Panc1 (cell line): ENCODE measurements at regions not wholly inside any gene's neighbourhood (a gene's known extent, or its start where the extent isn't known, plus 50 kb on each side); places are given as distances from the start of the nearest gene placed in this dataset.

Source experiments
- ATAC-seq: fragments of 200-7000 bp; cut with Tn5 transposase; 2 replicates; pipeline ENCODE4 v1.9.1; 2020; ENCODE audit warnings: mild to moderate bottlenecking, moderate library complexity
- BruUV-seq: library from RNA; stranded (reverse); fragments of 400-500 nt; replicated peaks from 2 replicates; lab custom pipeline; 2021; lab: Mats Ljungman, UMichigan
- CTCF ChIA-PET: fragments of 300-600 bp; sonication (Branson Sonifier 250); formaldehyde crosslinking; loops from one replicate; lab custom pipeline; 2022; ENCODE audit warnings: antibody characterized with exemption; lab: Charles Lee
- POLR2A ChIA-PET: fragments of 300-600 bp; sonication (Branson Sonifier 250); formaldehyde crosslinking; loops from one replicate; lab custom pipeline; 2022; ENCODE audit warnings: antibody characterized with exemption; lab: Charles Lee
- DNase-seq: peaks from one replicate; pipeline ENCODE4 v3.0.0-alpha.2; 2010; ENCODE audit warnings: low read depth, low spot score
- H3K27ac ChIP-seq: 2 replicates; pipeline ENCODE4 v1.5.1; 2011; ENCODE audit warnings: mild to moderate bottlenecking, low read length, inconsistent platforms
- H3K27me3 ChIP-seq: fragments of 200-500 bp; sonication (Bioruptor generic); 2 replicates; pipeline ENCODE4 v1.6.0; 2014; ENCODE audit warnings: low read length, inconsistent platforms; ENCODE audit not compliant: control insufficient read depth, insufficient read depth
- H3K36me3 ChIP-seq: fragments of 200-500 bp; sonication (Bioruptor generic); 2 replicates; pipeline ENCODE4 v1.5.1; 2014; ENCODE audit warnings: inconsistent platforms, mild to moderate bottlenecking, low read length, moderate library complexity; ENCODE audit not compliant: control insufficient read depth, insufficient read depth
- H3K4me1 ChIP-seq: 2 replicates; pipeline ENCODE4 v1.5.1; 2011; ENCODE audit warnings: inconsistent platforms, mild to moderate bottlenecking, low read length, moderate library complexity; ENCODE audit not compliant: control insufficient read depth, insufficient read depth
- H3K4me3 ChIP-seq, 2 experiments: 2 replicates each; pipeline ENCODE4 v1.5.1; 2011 to 2012; ENCODE audit warnings: low read depth in 2 of 2, low read length in 2 of 2, mild to moderate bottlenecking in 2 of 2, inconsistent platforms in 1 of 2, moderate library complexity in 1 of 2
- H3K9me3 ChIP-seq: fragments of 200-500 bp; sonication (Bioruptor generic); 2 replicates; pipeline ENCODE4 v1.5.1; 2014; ENCODE audit warnings: low read depth, mild to moderate bottlenecking, inconsistent platforms, low read length, moderate library complexity; ENCODE audit not compliant: control insufficient read depth, insufficient read depth
- CTCF ChIP-seq: fragments of 450-650 bp; IDR thresholded peaks from 2 replicates; pipeline ENCODE4 v1.5.1; 2017; ENCODE audit warnings: mild to moderate bottlenecking
- POLR2AphosphoS5 ChIP-seq: IDR thresholded peaks from 2 replicates; pipeline ENCODE4 v1.6.1; 2012; ENCODE audit warnings: mild to moderate bottlenecking, low read depth, low read length, moderate library complexity
- REST ChIP-seq, 2 experiments: IDR thresholded peaks; 2 replicates each; pipeline ENCODE4 v1.6.1; 2011 to 2012; ENCODE audit warnings: low read depth in 2 of 2, control low read depth in 1 of 2, low read length in 1 of 2, mild to moderate bottlenecking in 1 of 2, moderate library complexity in 1 of 2; ENCODE audit not compliant: insufficient read depth in 1 of 2
- SIN3A ChIP-seq: IDR thresholded peaks from 2 replicates; pipeline ENCODE4 v1.6.1; 2012; ENCODE audit warnings: low read depth, mild to moderate bottlenecking, low read length, moderate library complexity, borderline replicate concordance; ENCODE audit not compliant: insufficient read depth
- TCF7L2 ChIP-seq: IDR thresholded peaks from 2 replicates; pipeline ENCODE4 v1.6.1; 2011; ENCODE audit warnings: mild to moderate bottlenecking, low read depth, low read length, inconsistent platforms
- in situ Hi-C: cut with HindIII; loops from 2 replicates; pipeline ENCODE4 v1.10.0; 2016; ENCODE audit warnings: low sequenced_read_pairs, low pct_unique_long_range_greater_than_20kb
- intact Hi-C: fragments of 100-400 bp; cut with micrococcal nuclease; formaldehyde crosslinking; loops from one replicate; pipeline ENCODE4 v1.10.0; 2022; ENCODE audit not compliant: unreplicated experiment

DNA sequence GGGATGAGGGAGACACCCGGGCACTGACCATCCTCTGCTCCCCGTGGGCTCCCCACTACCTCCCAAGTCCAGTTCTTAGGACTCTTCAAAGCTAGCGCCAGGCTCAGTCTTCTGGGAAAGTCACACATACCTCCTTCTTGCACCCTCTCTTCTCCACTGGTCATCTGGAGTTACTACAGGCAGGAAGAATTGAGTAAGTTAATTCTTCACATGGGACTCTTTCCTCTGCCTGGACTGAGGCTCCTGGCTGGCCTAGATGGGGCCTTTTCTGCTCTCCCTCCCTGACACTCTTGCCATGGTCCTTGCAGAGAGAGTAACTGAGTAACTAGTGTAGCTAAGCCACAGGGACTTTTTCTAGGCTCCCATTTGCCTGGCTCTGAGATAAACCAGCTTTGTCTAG, 96.5 kb upstream of the CELF4 start:
- no peak overlapping the region for H3K4me3 ChIP-seq
- DNase-seq = no peak
- ChIA-PET POLR2A (no interaction called here), CTCF (no interaction called here)
- TF ChIP-seq TCF7L2 (no peak), REST (IDR thresholded peaks at IDR 0.05; ENCODE audit: insufficient read depth in 1 of 2, low read depth in 2 of 2, low read length in 1 of 2) (no peak), SIN3A (no peak), CTCF (no peak), POLR2AphosphoS5 (no peak)
- no peaks in the 10 kb centered on the region for H3K36me3 ChIP-seq
- H3K27me3 ChIP-seq = no peaks in the 10 kb centered on the region
- in situ Hi-C loops = no loop called here
- no TSS peak for BruUV-seq
- H3K9me3 ChIP-seq = no peaks in the 10 kb centered on the region
- intact Hi-C loops = no loop called here
- no peaks in the 10 kb centered on the region for H3K4me1 ChIP-seq
- H3K27ac ChIP-seq = no peak overlapping the region
- no peak for ATAC-seq

DNA sequence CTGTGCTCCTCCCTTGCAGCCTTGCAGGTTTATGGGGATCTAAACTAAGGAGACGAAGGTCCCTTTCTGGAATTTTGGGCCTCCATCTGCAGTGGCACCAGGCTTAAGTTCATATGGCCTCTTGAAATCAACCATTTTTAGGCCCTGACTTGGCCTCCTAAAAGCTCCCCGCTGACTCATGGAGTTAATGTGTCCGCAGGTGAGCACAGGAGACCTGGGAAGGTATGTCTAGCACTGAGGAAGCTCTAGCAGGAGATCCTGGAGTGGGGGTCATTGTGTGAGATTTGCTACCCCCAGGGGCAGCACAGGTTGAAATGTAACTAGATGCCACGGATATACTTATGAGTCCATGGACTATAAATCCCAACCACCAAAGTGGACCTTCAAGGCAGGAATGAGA, 95.9 kb upstream of the CELF4 start:
- TF ChIP-seq REST (IDR thresholded peaks at IDR 0.05; ENCODE audit: insufficient read depth in 1 of 2, low read depth in 2 of 2, low read length in 1 of 2) = no peak
- no peak for TF ChIP-seq POLR2AphosphoS5
- no peak for TF ChIP-seq CTCF
- no peak for TF ChIP-seq TCF7L2
- DNase-seq = no peak
- H3K4me3 ChIP-seq = no peak overlapping the region
- ATAC-seq = no peak
- ChIA-PET POLR2A (no interaction called here), CTCF (no interaction called here)
- H3K36me3 ChIP-seq = no peaks in the 10 kb centered on the region
- BruUV-seq = no TSS peak
- intact Hi-C loops = no loop called here
- no peak overlapping the region for H3K27ac ChIP-seq
- no peaks in the 10 kb centered on the region for H3K9me3 ChIP-seq
- no peaks in the 10 kb centered on the region for H3K27me3 ChIP-seq
- H3K4me1 ChIP-seq = no peaks in the 10 kb centered on the region
- in situ Hi-C loops = no loop called here
